ENCODE measurements at regions not wholly inside any gene's neighbourhood (a gene's known extent, or its start where the extent isn't known, plus 50 kb on each side); places are given as distances from the start of the nearest gene placed in this dataset.
A peak's percentile ranks its signal among the peaks of the same experiment; 100 is the strongest.

- no peak for DNase-seq (ENCODE audit: low read depth in 2 of 2)
Observed at GRCh38 chr17:79396696-79397095, 214.2 kb downstream of the RBFOX3 start.

GRCh38 chr17:79395545-79395944, 215.3 kb downstream of the RBFOX3 start:
- no peak for DNase-seq (ENCODE audit: low read depth in 2 of 2)

- no peak for DNase-seq (ENCODE audit: low read depth in 2 of 2)
Observed at GRCh38 chr17:79395066-79395465, 215.8 kb downstream of the RBFOX3 start.

- DNase-seq (ENCODE audit: low read depth in 2 of 2), result peak; percentile 65
Observed at GRCh38 chr17:79393358-79394052, 217.3 kb downstream of the RBFOX3 start.

- no peak for DNase-seq (ENCODE audit: low read depth in 2 of 2)
Observed at GRCh38 chr17:79392598-79392997, 218.3 kb downstream of the RBFOX3 start.

- peak; percentile 58 to 59 for DNase-seq (ENCODE audit: low read depth in 2 of 2)
Observed at GRCh38 chr17:79391376-79392233, 219.2 kb downstream of the RBFOX3 start.

GRCh38 chr17:79389896-79390295, 221.0 kb downstream of the RBFOX3 start:
- DNase-seq (ENCODE audit: low read depth in 2 of 2), result no peak

- no peak for DNase-seq (ENCODE audit: low read depth in 2 of 2)
Observed at GRCh38 chr17:79388556-79389295, 222.1 kb downstream of the RBFOX3 start.

GRCh38 chr17:79387783-79388182, 223.1 kb downstream of the RBFOX3 start:
- DNase-seq (ENCODE audit: low read depth in 2 of 2), result no peak

- DNase-seq (ENCODE audit: low read depth in 2 of 2), result no peak
Observed at GRCh38 chr17:79385962-79386563, 224.8 kb downstream of the RBFOX3 start.

- DNase-seq (ENCODE audit: low read depth in 2 of 2), result no peak
Observed at GRCh38 chr17:79382313-79382712, 228.5 kb downstream of the RBFOX3 start.

- DNase-seq (ENCODE audit: low read depth in 2 of 2), result no peak
Observed at GRCh38 chr17:79379700-79380445, 231.0 kb downstream of the RBFOX3 start.

GRCh38 chr17:79377230-79377786, 233.5 kb downstream of the RBFOX3 start:
- no peak for DNase-seq (ENCODE audit: low read depth in 2 of 2)

GRCh38 chr17:79374807-79375206, 236.0 kb downstream of the RBFOX3 start:
- DNase-seq (ENCODE audit: low read depth in 2 of 2), result no peak

- no peak for DNase-seq (ENCODE audit: low read depth in 2 of 2)
Observed at GRCh38 chr17:79374087-79374689, 236.7 kb downstream of the RBFOX3 start.

- no peak for DNase-seq (ENCODE audit: low read depth in 2 of 2)
Observed at GRCh38 chr17:79372470-79373238, 238.2 kb downstream of the RBFOX3 start.

GRCh38 chr17:79371984-79372383, 238.9 kb downstream of the RBFOX3 start:
- no peak for DNase-seq (ENCODE audit: low read depth in 2 of 2)

GRCh38 chr17:79370594-79370993, 240.3 kb downstream of the RBFOX3 start:
- no peak for DNase-seq (ENCODE audit: low read depth in 2 of 2)

- DNase-seq (ENCODE audit: low read depth in 2 of 2), result no peak
Observed at GRCh38 chr17:79370126-79370525, 240.7 kb downstream of the RBFOX3 start.

- no peak for DNase-seq (ENCODE audit: low read depth in 2 of 2)
Observed at GRCh38 chr17:79369532-79369931, 241.3 kb downstream of the RBFOX3 start.

Measured in stimulated activated CD4-positive, alpha-beta T cell treated with anti-CD3 and anti-CD28 coated beads, Interleukin-1b, Interleukin-23, amount 100 ng/mL, for 4 hours (primary cell).